Activated T-cell treated with anti-CD3 and anti-CD28 coated beads, Interleukin-2, amount 50 U/mL, for 4 hours (primary cell): ENCODE measurements at regions not wholly inside any gene's neighbourhood (a gene's known extent, or its start where the extent isn't known, plus 50 kb on each side); places are given as distances from the start of the nearest gene placed in this dataset.
"Not testable (repeated sequence)": the region's sequence is repeated elsewhere in the genome, so short reads cannot be mapped to it uniquely, and the experiment has no call there.

Experiments used
- ATAC-seq, 2 donors: fragments of 200-7000 bp; cut with Tn5 transposase; one replicate each; pipeline ENCODE4 v1.10.0; 2021
- DNase-seq: peaks from one replicate; pipeline ENCODE4 v3.0.0-alpha.2; 2020
- H3K27me3 Mint-ChIP-seq: one replicate; pipeline ENCODE4 v1.8.0; 2021; ENCODE audit warnings: low read depth, mixed read lengths
- H3K36me3 Mint-ChIP-seq: one replicate; pipeline ENCODE4 v1.8.0; 2022; ENCODE audit warnings: mixed read lengths; ENCODE audit not compliant: insufficient read depth
- H3K4me1 Mint-ChIP-seq: one replicate; pipeline ENCODE4 v1.8.0; 2021; ENCODE audit warnings: low read depth, mixed read lengths
- H3K4me3 Mint-ChIP-seq: one replicate; pipeline ENCODE4 v1.8.0; 2021; ENCODE audit warnings: mild to moderate bottlenecking, moderate library complexity, mixed read lengths
- H3K9me3 Mint-ChIP-seq: one replicate; pipeline ENCODE4 v1.8.0; 2021; ENCODE audit warnings: mixed read lengths

GRCh38 chr1:234808943-234809853, 199.2 kb upstream of the IRF2BP2 start:
- not testable (repeated sequence) for H3K27me3 Mint-ChIP-seq, DNase-seq

DNA sequence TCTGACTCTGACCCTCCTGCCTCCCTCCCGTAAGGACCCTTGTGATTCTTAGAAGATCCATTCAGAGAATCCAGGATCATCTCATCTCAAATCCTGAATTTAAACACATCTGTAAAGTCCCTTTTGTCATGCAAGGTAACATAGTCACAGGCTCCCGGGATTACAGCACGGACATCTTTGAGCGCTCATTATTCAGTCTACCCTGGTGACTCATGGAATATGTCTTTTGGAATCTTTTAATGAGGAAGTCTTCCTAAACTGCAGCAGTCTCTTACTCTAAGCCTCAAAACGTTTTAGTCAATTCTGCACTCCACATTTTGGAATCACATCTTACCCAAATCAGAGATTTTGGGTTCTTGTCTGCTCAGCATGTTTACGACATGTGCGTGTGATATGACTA, 198.5 kb upstream of the IRF2BP2 start:
- ATAC-seq, H3K4me1 Mint-ChIP-seq, DNase-seq, H3K9me3 Mint-ChIP-seq, H3K4me3 Mint-ChIP-seq, H3K27me3 Mint-ChIP-seq, H3K36me3 Mint-ChIP-seq: not testable (repeated sequence)

More at GRCh38 chr1:234808943-234809853, 199.2 kb upstream of the IRF2BP2 start:
- not testable (repeated sequence) for H3K4me3 Mint-ChIP-seq, H3K4me1 Mint-ChIP-seq, H3K9me3 Mint-ChIP-seq, H3K36me3 Mint-ChIP-seq, ATAC-seq

DNA sequence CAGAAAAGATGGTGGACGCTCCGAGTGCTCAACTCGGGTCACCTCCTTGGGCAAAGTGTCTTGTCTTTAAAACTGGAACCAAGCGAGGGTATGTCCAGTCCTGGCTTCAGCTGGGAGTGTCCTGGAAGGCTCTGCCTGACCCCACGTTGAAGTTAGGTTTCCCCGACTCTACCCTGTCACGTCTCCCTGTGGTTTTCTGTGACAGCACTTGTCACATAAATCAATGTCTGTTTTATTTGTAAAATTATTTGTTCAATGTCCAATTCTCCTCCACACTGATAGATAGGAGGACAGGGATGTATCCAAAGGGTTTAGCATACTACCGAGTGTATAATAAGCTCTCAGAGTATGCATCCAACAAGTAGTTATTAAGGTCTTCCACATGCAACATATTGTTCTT, 197.7 kb upstream of the IRF2BP2 start:
- H3K4me1 Mint-ChIP-seq, H3K9me3 Mint-ChIP-seq, H3K4me3 Mint-ChIP-seq, ATAC-seq, DNase-seq, H3K36me3 Mint-ChIP-seq, H3K27me3 Mint-ChIP-seq: not testable (repeated sequence)

DNA sequence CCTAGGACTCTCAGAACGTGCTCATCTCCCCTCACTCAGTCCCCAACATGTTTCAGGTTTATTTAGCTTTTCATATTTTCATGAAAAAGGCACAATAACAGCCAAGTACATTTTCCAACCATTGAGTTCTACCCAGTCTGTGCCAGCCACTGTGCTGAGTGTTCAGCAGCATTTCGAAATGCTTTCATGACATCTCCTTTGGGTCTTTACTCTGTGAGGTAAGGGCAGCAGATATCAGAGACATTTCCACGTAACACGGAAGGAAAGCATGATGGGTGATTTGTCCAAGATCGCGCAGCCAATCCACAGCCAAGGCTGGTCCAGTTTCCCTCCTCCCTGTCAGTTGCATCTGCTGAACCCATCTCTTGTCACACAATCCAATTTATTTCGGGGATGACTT, 192.6 kb upstream of the IRF2BP2 start:
- H3K4me1 Mint-ChIP-seq, H3K27me3 Mint-ChIP-seq, H3K36me3 Mint-ChIP-seq, H3K9me3 Mint-ChIP-seq, DNase-seq, ATAC-seq, H3K4me3 Mint-ChIP-seq: not testable (repeated sequence)

DNA sequence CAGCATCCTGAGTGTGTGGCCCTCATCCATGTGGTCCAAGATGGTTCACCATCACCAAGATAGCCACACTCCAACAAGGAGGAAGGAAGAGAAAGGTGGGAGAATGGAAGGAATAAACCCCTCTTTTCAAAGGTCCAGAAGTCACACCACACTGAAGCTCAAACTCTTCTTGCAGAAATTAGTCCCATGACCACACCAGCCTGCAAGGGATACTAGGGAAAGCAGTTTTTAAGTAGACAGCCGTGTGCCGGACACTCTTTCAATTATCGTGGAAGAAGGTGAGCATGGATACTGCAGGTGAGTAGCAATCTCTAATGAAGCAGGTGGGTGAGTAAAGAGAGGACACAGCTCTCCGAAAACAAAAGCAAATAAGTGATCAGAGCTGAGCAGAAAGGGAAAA, 191.7 kb upstream of the IRF2BP2 start:
- H3K27me3 Mint-ChIP-seq, H3K4me3 Mint-ChIP-seq, H3K36me3 Mint-ChIP-seq, H3K9me3 Mint-ChIP-seq, ATAC-seq, DNase-seq, H3K4me1 Mint-ChIP-seq: not testable (repeated sequence)

- not testable (repeated sequence) for DNase-seq, ATAC-seq, H3K4me3 Mint-ChIP-seq, H3K4me1 Mint-ChIP-seq, H3K9me3 Mint-ChIP-seq, H3K27me3 Mint-ChIP-seq, H3K36me3 Mint-ChIP-seq
These were observed 191.2 kb upstream of the IRF2BP2 start for GRCh38 chr1:234801147-234801546.

- not testable (repeated sequence) for H3K36me3 Mint-ChIP-seq, H3K4me3 Mint-ChIP-seq, H3K27me3 Mint-ChIP-seq, H3K4me1 Mint-ChIP-seq, DNase-seq, H3K9me3 Mint-ChIP-seq, ATAC-seq
These were observed 190.6 kb upstream of the IRF2BP2 start for GRCh38 chr1:234800563-234800962.

DNA sequence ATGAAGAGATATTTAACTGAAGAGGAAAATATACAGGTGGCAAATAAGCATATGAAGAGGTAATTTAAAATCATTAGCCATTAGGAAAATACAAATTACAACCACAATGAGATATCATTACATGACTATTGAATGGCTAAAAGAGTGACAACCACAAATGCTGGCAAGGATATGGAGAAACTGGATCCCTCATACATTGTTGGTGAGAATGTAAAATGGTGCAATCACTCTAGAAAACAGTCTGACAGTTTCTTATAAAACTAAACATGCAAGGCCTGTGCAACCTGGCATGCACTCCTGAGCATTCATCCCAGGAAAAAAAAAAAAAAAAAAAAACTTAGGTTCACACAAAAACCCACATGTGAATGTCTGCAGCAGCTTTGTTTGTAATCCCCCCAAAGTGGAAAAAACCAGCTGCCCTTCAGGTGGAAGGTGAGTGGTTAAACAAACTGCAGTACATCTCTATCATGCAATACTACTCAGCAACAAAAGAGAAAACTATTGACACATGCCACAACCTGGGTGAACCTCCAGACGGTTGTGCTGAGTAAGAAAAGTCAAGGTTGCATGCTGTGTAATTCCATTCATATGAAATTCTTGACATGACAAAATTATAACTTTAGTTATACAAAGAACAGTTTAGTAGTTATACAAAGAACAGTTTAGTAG, 189.2 kb upstream of the IRF2BP2 start:
- H3K36me3 Mint-ChIP-seq, DNase-seq, H3K27me3 Mint-ChIP-seq, H3K4me1 Mint-ChIP-seq, H3K4me3 Mint-ChIP-seq, H3K9me3 Mint-ChIP-seq, ATAC-seq: not testable (repeated sequence)

- ATAC-seq, DNase-seq, H3K27me3 Mint-ChIP-seq, H3K4me3 Mint-ChIP-seq, H3K36me3 Mint-ChIP-seq, H3K4me1 Mint-ChIP-seq, H3K9me3 Mint-ChIP-seq: not testable (repeated sequence)
These were observed 187.2 kb upstream of the IRF2BP2 start for GRCh38 chr1:234797216-234797615.

- not testable (repeated sequence) for H3K4me1 Mint-ChIP-seq, H3K4me3 Mint-ChIP-seq, H3K36me3 Mint-ChIP-seq, ATAC-seq, H3K27me3 Mint-ChIP-seq, H3K9me3 Mint-ChIP-seq, DNase-seq
These were observed 186.4 kb upstream of the IRF2BP2 start for GRCh38 chr1:234796438-234796792.

GRCh38 chr1:234795711-234796437, 185.9 kb upstream of the IRF2BP2 start:
- not testable (repeated sequence) for ATAC-seq, H3K4me3 Mint-ChIP-seq, H3K36me3 Mint-ChIP-seq, H3K9me3 Mint-ChIP-seq, H3K4me1 Mint-ChIP-seq, DNase-seq, H3K27me3 Mint-ChIP-seq

GRCh38 chr1:234795007-234795406, 185.0 kb upstream of the IRF2BP2 start:
- H3K4me3 Mint-ChIP-seq, H3K36me3 Mint-ChIP-seq, H3K9me3 Mint-ChIP-seq, H3K27me3 Mint-ChIP-seq, H3K4me1 Mint-ChIP-seq, ATAC-seq, DNase-seq: not testable (repeated sequence)

DNA sequence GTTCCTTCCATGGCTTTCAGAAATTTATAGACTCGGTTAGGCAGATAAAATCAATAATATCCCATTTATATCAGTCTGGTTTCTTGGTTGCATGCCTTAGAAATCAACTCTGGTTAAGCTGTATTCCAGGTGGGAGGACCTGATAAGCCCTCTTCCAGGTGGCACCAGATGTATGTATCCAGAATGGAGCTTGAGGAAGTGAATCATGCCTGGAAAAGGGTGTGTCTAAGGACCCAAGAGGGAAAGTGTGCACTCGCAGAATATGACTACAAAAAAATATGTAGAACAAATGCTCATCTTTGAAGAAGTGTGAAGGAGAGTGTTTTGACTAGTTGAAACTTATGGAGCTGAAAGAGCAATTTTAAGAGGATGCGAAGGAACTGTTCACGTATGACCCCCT, 184.5 kb upstream of the IRF2BP2 start:
- not testable (repeated sequence) for H3K27me3 Mint-ChIP-seq, ATAC-seq, DNase-seq, H3K9me3 Mint-ChIP-seq, H3K4me1 Mint-ChIP-seq, H3K36me3 Mint-ChIP-seq, H3K4me3 Mint-ChIP-seq

DNA sequence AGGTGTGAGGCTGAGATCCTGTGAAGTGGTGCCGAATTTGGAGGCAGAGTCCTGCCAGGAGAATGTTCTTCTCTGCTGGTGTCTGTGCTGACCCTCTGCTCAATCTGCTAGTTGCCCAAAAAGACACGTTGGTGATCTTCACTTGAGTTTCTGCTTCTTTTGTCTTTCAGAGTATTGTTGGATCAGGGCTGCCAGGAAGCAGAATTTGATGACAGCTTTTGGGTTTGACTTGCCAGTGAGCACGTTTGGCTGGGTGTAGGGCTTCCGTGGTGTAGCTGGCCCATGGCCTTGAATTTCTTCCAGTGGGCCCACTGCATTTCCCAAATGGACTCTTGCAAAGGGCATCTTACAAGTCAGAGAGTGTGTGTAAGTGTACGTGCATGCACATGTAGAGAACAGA, 183.9 kb upstream of the IRF2BP2 start:
- not testable (repeated sequence) for H3K27me3 Mint-ChIP-seq, DNase-seq, H3K4me1 Mint-ChIP-seq, H3K36me3 Mint-ChIP-seq, H3K9me3 Mint-ChIP-seq, H3K4me3 Mint-ChIP-seq, ATAC-seq
